Nephron (organoid): ENCODE measurements at regions not wholly inside any gene's neighbourhood (a gene's known extent, or its start where the extent isn't known, plus 50 kb on each side); places are given as distances from the start of the nearest gene placed in this dataset.

Source experiments
- H3K27ac Mint-ChIP-seq, 3 experiments: 2 replicates each; pipeline ENCODE4 v1.8.0; 2020; ENCODE audit warnings: mixed read lengths in 3 of 3, mild to moderate bottlenecking in 2 of 3, moderate library complexity in 1 of 3
- H3K27me3 Mint-ChIP-seq: 2 replicates; pipeline ENCODE4 v1.8.0; 2021; ENCODE audit warnings: low read depth, mild to moderate bottlenecking, moderate library complexity, mixed read lengths
- H3K36me3 Mint-ChIP-seq: 2 replicates; pipeline ENCODE4 v1.8.0; 2020; ENCODE audit warnings: low read depth, mixed read lengths
- H3K4me1 Mint-ChIP-seq: 2 replicates; pipeline ENCODE4 v1.8.0; 2020; ENCODE audit warnings: mixed read lengths
- H3K4me3 Mint-ChIP-seq, 3 experiments: 2 replicates each; pipeline ENCODE4 v1.8.0; 2020; ENCODE audit warnings: mild to moderate bottlenecking in 3 of 3, mixed read lengths in 3 of 3, moderate library complexity in 2 of 3
- H3K9me3 Mint-ChIP-seq: 2 replicates; pipeline ENCODE4 v1.8.0; 2020; ENCODE audit warnings: mixed read lengths
- CTCF ChIP-seq, 3 experiments: fragments of 200-600 bp; sonication (generic); IDR thresholded peaks; one replicate each; pipeline ENCODE4 v1.5.0; 2021; ENCODE audit warnings: antibody characterized with exemption in 3 of 3; ENCODE audit not compliant: unreplicated experiment in 3 of 3

GRCh38 chr7:97346349-97346748 is 228.9 kb downstream of the SDHAF3 start:
- H3K27ac Mint-ChIP-seq, result no peak overlapping the region
- peaks cover 13% of the 10 kb centered on the region for H3K9me3 Mint-ChIP-seq
- H3K36me3 Mint-ChIP-seq, result no peaks in the 10 kb centered on the region
- H3K27me3 Mint-ChIP-seq, result peaks cover 4% of the 10 kb centered on the region
- H3K4me1 Mint-ChIP-seq, result no peaks in the 10 kb centered on the region
- no peak overlapping the region for H3K4me3 Mint-ChIP-seq
- TF ChIP-seq CTCF (IDR thresholded peaks at IDR 0.05; ENCODE audit: unreplicated experiment in 3 of 3), result no peak

- Mint-ChIP-seq H3K4me3 (no peak overlapping the region), H3K36me3 (no peaks in the 10 kb centered on the region), H3K9me3 (peaks cover 19% of the 10 kb centered on the region), H3K27me3 (no peaks in the 10 kb centered on the region), H3K27ac (no peak overlapping the region), H3K4me1 (no peaks in the 10 kb centered on the region)
- TF ChIP-seq CTCF (IDR thresholded peaks at IDR 0.05; ENCODE audit: unreplicated experiment in 3 of 3), result no peak
These were observed 234.0 kb downstream of the SDHAF3 start for GRCh38 chr7:97351488-97351887.

GRCh38 chr7:97357459-97357858 is 240.0 kb downstream of the SDHAF3 start:
- no peaks in the 10 kb centered on the region for H3K27me3 Mint-ChIP-seq
- peaks cover 6% of the 10 kb centered on the region for H3K9me3 Mint-ChIP-seq
- TF ChIP-seq CTCF (IDR thresholded peaks at IDR 0.05; ENCODE audit: unreplicated experiment in 3 of 3), result no peak
- H3K4me1 Mint-ChIP-seq, result no peaks in the 10 kb centered on the region
- H3K36me3 Mint-ChIP-seq, result no peaks in the 10 kb centered on the region
- no peak overlapping the region for H3K4me3 Mint-ChIP-seq
- no peak overlapping the region for H3K27ac Mint-ChIP-seq

GRCh38 chr7:97372882-97373281 is 255.4 kb downstream of the SDHAF3 start:
- no peaks in the 10 kb centered on the region for H3K4me1 Mint-ChIP-seq
- TF ChIP-seq CTCF (IDR thresholded peaks at IDR 0.05; ENCODE audit: unreplicated experiment in 3 of 3), result no peak

GRCh38 chr7:97373736-97374135 is 256.2 kb downstream of the SDHAF3 start:
- TF ChIP-seq CTCF (IDR thresholded peaks at IDR 0.05; ENCODE audit: unreplicated experiment in 3 of 3), result no peak
- Mint-ChIP-seq H3K9me3 (peaks cover 11% of the 10 kb centered on the region), H3K4me1 (no peaks in the 10 kb centered on the region), H3K36me3 (no peaks in the 10 kb centered on the region), H3K27ac (no peak overlapping the region), H3K4me3 (no peak overlapping the region), H3K27me3 (no peaks in the 10 kb centered on the region)

More at GRCh38 chr7:97372882-97373281, 255.4 kb downstream of the SDHAF3 start:
- Mint-ChIP-seq H3K27ac (no peak overlapping the region), H3K36me3 (no peaks in the 10 kb centered on the region), H3K4me3 (no peak overlapping the region), H3K9me3 (peaks cover 13% of the 10 kb centered on the region), H3K27me3 (no peaks in the 10 kb centered on the region)

GRCh38 chr7:97377713-97378112 is 260.2 kb downstream of the SDHAF3 start:
- peaks cover 7% of the 10 kb centered on the region for H3K4me1 Mint-ChIP-seq
- H3K4me3 Mint-ChIP-seq, result no peak overlapping the region
- no peaks in the 10 kb centered on the region for H3K36me3 Mint-ChIP-seq
- no peak overlapping the region for H3K27ac Mint-ChIP-seq
- no peak for TF ChIP-seq CTCF (IDR thresholded peaks at IDR 0.05; ENCODE audit: unreplicated experiment in 3 of 3)
- no peaks in the 10 kb centered on the region for H3K27me3 Mint-ChIP-seq
- H3K9me3 Mint-ChIP-seq, result peaks cover 8% of the 10 kb centered on the region
